NAMALWA (cell line): ENCODE measurements at regions not wholly inside any gene's neighbourhood (a gene's known extent, or its start where the extent isn't known, plus 50 kb on each side); places are given as distances from the start of the nearest gene placed in this dataset.
A peak's percentile ranks its signal among the peaks of the same experiment; 100 is the strongest.
"Not testable (repeated sequence)": the region's sequence is repeated elsewhere in the genome, so short reads cannot be mapped to it uniquely, and the experiment has no call there.

Experiments used
- DNase-seq: peaks from one replicate; pipeline ENCODE4 v3.0.0-alpha.2; 2015; ENCODE audit warnings: low spot score

DNA sequence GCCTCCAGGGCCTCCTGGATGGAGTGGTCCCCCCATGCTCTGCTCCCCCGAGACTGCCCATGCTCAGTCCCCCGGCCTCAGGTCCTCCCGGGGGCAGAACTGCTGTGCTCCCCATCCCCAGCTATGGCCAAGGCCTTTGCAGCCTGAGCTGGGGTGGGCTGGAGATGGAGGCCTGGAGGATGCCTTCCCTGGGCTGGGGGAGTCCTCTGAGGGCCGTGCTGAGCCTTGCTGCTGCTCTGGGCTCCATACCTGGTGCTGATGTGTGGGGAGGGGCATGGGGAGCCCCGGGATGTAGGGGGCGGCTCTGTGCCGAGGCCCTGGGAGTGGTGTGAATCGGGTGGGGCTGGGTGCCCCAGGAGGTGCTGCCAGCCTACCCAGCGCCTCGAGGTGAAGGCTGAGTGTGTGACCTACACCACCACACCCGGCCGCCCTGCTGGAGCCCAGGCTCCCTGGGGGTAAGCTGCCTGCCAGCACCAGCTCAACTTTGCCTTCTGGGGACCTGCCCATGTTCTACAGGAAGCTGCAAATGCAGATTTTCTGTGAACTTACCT, 109.5 kb downstream of the UNCX start:
- DNase-seq, result no peak

- DNase-seq, result no peak
Measured at GRCh38 chr7:1343551-1343950, 110.9 kb downstream of the UNCX start.

DNA sequence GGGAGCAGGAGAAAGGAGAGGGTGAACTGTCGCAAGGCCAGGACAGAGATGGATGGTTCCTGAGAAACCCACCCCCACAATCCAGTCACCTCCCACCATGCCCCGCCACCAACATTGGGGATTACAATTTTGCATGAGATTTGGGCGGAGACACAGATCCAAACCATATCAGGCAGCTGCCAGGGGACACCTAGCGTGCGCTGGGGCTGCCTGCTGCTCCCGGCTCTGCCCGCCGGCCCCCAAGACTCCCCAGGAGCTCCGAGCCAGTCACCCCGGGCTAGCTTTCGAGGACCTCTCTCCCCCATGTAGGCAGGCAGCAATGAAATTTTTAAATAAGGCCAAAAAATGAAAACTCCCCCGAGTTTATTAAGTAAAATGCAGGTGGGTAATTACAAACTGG, 111.7 kb downstream of the UNCX start:
- no peak for DNase-seq

- no peak for DNase-seq
Measured at GRCh38 chr7:1344981-1345701, 112.5 kb downstream of the UNCX start.

GRCh38 chr7:1345796-1346755, 113.2 kb downstream of the MICALL2 start:
- DNase-seq, result no peak

- no peak for DNase-seq
Measured at GRCh38 chr7:1346851-1347250, 112.4 kb downstream of the MICALL2 start.

DNA sequence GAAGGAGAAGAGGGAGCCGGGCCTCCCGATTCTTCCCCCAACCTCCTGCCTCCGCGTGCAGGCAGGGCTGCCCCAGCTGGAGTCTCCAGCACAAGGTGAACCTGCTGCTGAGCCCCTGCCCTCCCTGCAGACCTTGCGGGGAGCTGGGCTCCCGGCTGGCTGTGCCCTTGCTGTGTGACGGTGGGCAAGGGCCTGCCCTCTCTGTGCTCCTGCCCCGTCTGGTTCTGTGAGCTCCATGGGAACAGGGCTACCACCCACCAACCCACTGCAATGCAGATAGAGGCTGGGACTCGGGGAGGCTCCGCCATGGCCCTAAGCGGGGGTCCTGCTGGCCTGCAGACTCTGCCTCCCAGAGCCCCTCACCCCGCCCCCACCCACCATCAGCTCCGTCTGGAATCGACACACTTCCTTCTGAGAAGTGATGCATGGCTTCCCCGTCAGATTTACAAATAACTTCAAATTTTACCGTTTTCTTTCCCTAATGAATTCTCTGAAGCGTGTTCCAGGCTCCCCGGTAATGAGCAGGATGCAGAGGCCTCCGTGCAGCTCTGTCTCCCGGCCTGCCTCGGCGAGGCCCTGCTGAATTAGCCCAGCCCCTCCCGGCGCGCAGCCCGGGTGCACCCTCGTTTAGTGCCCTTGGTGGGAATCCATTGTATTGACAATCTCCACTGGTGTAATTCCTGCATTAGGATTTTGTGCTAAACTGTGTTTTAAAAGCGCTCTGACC, 111.0 kb downstream of the MICALL2 start:
- DNase-seq, result no peak

- no peak for DNase-seq
Measured at GRCh38 chr7:1348823-1349335, 110.4 kb downstream of the MICALL2 start.

- DNase-seq, result no peak
Measured at GRCh38 chr7:1349351-1349761, 109.9 kb downstream of the MICALL2 start.

DNA sequence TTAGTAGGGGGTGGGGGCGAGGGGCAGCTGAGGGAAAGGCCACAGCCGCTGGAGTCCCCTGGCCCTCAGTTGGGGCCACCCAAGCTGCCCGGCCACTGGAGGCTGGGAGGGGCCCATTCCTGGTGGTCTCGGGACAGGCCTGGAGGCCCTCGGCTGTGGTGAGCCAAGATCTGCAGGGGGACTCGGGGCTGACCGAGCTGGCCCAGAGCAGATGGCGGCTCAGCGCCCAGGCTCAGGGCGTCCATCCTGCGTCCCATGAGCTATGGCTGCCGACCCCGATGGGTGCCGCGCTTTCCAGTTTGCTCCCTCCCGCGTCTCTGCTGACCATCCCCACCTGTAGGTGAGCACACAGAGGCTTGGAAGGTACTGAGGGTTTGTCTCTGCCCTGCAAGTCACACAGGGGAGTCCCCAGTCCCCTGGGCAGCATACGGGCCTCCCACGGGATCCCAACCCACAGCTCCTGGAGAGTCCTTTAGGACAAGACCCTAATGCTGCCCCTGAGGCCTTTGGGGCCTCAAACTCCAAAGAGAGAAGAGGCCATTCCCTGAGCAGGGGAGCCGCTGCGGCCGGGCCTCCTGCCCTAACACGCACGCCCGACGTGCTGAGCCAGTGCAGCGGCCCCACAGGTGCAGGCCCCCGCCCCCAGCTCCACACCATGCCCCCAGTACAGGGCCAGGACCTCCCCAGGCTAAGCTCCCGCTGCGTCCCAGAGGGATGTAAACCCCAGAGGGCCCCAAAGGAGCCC, 107.2 kb downstream of the MICALL2 start:
- DNase-seq, result no peak

- DNase-seq, result no peak
Measured at GRCh38 chr7:1352656-1353271, 106.5 kb downstream of the MICALL2 start.

- no peak for DNase-seq
Measured at GRCh38 chr7:1354661-1355567, 104.4 kb downstream of the MICALL2 start.

- no peak for DNase-seq
Measured at GRCh38 chr7:1355568-1356340, 103.5 kb downstream of the MICALL2 start.

DNA sequence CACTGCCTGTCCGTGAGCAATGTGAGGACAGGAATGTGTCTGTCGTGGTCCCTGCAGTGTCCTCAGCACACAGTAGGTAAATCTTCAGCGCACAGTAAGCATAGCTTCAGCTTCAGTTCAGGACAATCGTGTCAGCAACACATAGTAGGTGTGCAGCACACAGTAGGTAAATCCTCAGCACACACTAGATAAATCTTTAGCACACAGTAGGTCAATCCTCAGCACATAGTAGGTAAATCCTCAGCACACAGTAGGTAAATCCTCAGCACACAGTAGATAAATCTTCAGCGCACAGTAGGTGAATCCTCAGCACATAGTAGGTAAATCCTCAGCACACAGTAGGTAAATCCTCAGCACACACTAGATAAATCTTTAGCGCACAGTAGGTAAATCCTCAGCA, 102.4 kb downstream of the MICALL2 start:
- DNase-seq, result not testable (repeated sequence)

- DNase-seq, result not testable (repeated sequence)
Measured at GRCh38 chr7:1357260-1357600, 102.0 kb downstream of the MICALL2 start.

GRCh38 chr7:1357601-1358271, 101.5 kb downstream of the MICALL2 start:
- DNase-seq, result peak; percentile 49

GRCh38 chr7:1358376-1359050, 100.8 kb downstream of the MICALL2 start:
- DNase-seq, result no peak

DNA sequence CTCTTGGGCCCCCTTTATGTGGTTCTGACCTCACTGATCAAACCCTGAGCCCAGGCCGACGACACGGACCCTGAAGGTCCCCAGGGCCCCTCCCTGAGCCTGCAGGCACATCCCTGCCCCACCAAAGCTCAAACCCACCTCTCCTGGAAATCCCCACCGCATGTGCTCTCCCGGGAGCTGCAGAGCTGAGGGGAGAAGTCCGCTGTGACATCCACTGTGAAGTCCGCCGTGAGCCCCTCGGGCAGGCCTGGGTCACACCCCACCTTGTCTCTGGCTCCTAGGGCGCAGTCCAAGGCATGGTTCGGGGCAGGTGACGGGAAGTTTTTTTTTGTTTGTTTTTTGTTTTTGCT, 100.2 kb downstream of the MICALL2 start:
- DNase-seq, result no peak
